ENCODE measurements at regions not wholly inside any gene's neighbourhood (a gene's known extent, or its start where the extent isn't known, plus 50 kb on each side); places are given as distances from the start of the nearest gene placed in this dataset.

DNA sequence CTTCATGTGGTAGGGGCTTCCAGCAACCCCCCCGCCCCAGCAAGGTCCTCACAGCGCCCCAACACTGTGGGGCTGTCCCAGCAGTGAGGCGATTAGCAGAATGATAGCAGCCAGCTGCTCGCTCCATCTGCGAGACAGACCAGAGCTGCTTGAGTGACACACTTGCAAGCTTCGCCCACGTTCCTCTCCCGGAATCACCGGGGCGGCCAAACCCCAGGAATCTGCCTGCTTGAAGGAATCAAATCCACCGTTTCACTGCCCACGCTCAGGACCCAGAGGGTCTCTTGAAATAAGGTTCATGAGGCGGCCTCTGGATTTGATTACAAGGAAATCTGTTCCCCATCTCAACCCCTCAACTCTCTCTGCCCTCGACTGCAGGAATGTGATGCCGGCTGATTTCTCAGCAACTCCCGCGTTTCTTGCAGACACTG is 356.0 kb downstream of the C16orf95 start:
- TF ChIP-seq POLR2A (IDR thresholded peaks at IDR 0.05) (no peak), CTCF (IDR thresholded peaks at IDR 0.05) (no peak)
